ENCODE measurements at regions not wholly inside any gene's neighbourhood (a gene's known extent, or its start where the extent isn't known, plus 50 kb on each side); places are given as distances from the start of the nearest gene placed in this dataset.

DNA sequence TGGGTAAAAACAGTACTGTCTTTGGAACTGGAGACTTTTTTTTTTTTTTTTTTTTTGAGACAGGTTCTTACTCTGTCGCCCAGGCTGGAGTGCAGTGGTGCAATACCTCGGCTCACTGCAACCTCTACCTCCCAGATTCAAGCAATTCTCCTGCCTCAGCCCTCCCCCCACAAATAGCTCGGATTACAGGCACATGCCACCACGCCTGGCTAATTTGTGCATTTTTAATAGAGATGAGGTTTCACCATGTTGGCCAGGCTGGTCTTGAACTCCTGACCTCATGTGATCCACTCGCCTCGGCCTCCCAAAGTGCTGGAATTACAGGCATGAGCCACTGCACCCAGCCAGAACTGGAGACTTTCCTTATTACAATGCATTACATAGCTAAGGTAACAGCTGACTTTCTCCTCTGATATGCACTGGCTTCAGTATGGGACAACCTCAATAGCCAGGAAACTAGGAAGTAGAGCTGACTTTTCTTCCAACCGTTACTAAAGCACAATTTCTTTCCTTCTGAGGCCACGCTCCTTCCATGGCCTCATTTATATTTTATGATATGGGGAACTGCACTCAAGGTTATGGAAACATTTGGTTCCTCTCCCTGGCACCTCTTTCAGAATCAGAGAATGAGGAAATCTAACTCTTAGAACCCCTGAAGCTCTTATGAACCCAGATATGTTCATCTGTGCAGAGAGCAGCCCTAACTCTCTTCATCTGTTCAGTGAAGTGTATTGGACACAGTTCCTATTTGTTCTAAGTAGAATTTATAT lies 53.5 kb upstream of the FAM9B start:
- DNase-seq (ENCODE audit: low read depth, low spot score) = no peak

DNA sequence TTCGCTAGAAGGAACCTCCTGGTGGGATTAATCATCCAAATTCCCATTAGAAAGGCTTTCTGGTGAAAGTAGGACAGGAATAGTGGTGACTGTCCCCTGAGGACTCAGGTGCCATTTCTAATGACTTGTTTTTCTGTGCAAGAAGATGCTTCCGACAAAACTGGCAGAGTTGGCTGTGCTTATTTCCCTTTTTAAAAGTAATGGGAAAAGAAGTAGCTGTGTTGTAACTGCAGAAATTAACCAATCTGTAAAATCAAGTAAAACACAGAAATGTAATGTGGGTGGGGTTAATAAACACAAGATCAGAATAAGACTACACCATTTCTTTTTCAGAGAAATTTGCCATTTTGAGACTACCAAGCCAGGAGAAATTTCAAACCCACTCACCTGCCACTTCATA lies 55.0 kb upstream of the FAM9B start:
- DNase-seq (ENCODE audit: low read depth, low spot score) = no peak

DNA sequence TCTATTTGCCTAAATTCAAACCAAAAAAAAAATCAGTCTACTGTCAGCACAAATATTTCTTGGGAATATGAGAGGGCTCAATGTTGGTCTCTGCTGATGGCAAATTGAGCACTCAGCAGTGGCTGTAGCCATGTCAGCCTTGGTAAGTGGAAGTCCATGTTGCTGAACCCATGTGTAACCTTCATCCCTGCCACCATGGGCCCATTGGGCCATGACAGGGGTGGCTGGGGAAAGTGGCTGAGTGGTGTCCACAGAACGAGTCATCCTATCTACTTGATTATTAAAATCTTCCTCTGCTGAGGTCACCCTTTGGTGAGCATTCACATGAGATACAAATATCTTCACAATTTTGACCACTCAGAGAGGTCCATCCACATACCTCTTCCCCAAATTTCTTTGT lies 56.8 kb upstream of the FAM9B start:
- DNase-seq (ENCODE audit: low read depth, low spot score) = no peak

DNA sequence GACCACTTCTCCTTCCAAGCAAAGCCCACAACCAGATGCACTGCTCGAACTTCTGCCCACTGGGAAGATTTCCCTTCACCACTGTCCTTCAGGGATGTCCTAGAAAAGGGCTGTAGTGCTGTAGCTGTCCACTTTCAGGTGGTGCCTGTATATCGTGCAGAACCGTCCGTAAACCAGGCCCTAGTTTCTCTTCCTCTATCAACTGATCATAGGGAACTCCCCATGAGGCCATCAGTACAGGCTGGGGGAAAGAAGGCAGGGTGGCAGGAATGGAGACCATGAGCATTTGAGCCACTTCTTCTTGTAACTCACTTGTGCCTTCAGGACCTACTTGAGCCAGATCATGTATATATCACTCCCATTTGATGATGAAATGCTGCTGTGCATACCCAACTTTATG lies 57.3 kb upstream of the FAM9B start:
- DNase-seq (ENCODE audit: low read depth, low spot score) = no peak

DNA sequence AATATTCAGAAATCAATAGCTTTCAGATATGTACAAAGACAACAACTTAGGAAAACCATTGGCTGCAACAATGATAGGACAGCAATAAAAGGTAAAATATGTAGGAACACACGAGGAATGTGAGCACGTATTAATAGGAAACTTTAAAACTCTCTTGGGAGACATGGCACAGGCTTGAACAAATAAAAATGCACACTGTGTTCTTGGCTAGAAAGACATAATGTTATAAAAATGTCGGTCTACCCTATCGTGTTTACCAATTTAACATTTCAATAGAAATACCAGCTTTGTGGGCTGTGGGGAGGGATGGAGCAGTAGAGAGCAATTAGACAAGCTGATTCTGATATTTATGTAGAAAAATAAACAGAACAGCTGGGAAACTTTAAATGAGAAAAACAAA lies 69.0 kb upstream of the FAM9B start:
- no peak for DNase-seq (ENCODE audit: low read depth, low spot score)

DNA sequence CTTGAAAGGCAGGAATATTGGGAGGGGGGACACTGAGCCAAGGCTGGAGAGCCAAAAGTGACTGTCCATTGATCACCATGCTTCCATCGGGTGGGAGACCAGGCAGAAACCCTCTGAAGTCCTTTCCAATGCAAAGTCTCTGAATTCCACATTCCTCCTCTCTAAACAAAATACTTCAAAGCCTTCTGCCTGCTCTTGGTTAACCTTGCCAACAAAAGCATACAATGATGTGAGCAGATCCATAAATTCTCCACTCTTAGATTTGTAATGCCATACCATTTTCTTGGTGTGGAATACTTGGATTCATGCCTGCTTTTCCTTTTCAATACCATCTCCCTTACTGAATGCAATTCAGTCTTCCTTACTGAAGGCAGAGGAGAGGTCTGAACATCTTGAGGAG lies 74.1 kb upstream of the FAM9B start:
- DNase-seq (ENCODE audit: low read depth, low spot score) = no peak

DNA sequence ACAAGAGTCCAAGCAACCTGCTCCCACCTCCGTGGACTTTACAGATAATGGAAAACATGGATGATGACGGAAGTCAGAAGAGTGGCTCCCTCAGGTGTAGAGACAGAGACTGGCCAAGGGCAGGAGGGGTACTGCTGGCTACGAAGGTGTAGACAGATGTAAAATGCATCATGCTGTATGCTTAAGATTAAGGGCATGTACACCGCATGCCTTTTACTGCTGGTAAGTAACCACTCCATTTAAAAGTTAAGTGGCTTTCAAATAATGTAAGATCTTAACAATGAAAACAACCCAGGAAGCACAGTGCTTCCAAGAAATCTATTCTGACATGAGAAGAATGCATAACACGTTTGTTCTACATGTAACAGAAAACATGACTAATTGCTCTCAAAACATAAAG lies 76.9 kb upstream of the FAM9B start:
- no peak for DNase-seq (ENCODE audit: low read depth, low spot score)

DNA sequence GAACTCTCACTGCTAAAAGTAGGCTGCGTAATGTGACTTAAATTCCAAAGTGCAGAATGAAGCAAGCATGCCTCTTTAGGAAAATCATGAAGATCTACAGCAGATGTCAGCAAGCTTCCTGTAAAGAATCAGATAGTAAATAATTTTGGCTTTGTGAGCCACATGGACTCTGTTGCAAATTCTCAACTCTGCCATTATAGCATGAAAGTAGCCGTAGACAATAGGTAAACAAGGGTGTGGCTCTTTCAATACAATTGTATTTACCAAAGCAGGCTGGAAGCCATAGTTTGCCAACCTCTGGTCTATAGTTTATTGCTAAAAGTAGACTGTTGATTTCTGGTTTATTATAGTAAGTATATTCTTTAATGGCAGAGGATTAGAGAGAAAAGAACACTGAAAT lies 80.3 kb upstream of the FAM9B start:
- DNase-seq (ENCODE audit: low read depth, low spot score) = no peak

DNA sequence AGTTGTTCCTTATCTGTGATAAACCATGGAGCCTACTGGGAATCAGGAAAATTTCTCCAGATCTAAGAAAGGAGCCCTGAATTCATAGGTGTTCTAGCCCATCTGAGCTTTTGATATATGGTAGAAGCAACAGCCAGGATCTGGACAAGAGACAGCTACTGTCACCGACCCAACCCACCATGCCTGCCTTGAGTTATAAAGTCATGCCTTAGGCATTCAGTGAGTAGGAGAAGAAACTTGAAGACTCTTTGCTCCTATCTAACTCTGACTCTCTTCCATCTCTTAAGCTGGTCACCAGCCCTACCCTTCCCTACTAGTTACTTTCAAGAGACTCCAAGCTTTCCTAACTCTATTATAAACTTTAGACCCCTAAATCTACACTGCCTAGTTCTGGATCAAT lies 83.9 kb upstream of the FAM9B start:
- no peak for DNase-seq (ENCODE audit: low read depth, low spot score)

DNA sequence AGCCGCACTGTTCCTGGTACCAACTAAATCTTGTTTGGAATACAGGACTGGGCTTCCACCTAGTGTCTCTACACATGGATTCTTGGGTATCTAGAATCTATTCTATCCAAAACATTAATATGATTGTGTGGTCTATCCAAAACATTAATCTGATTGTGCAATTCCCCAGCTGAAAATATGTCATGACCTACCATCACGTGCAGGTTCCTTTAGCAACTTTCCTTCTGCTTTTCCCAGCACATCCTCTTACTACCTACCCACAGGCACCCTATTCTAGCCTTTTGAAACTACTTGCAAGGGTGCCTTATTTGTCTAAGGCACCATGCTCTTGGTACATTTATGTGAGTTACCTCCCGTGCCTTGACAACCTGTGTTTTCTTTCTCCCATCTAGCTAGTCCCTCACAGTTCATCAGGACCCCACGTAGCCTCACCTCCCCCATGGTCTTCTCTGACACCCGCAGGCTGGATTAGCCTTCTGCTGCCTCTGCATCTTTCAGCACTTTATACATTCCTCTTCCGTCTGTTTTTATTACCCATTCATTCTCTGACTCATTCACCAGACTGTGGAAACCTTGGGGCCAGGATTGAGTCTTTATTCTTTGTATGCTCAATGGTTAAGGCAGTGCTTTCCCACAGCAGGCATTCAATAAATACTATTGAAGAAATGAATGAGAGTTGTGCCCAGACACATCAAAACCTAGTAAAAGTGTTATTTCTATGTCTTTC lies 88.8 kb upstream of the FAM9B start:
- no peak for DNase-seq (ENCODE audit: low read depth, low spot score)

DNA sequence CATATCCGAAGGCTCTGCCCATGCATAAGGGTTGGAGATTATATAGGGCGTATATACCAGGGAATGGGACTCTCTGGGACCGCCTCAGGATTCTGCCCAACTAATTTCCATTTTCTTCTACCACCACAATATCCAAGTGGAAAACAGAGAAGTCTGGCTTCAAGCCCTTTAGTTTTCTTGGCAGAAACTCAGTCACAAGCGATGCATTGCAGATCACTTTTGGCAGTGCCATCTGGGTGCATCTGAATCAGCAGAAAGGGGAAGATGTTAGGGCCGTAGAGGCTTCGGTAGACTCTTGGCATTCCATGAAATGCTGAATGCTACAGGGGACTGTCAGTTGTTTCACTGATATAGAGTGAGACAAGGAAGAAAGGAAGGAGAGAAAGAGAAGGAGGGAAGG lies 94.1 kb upstream of the FAM9B start:
- DNase-seq (ENCODE audit: low read depth, low spot score) = no peak

DNA sequence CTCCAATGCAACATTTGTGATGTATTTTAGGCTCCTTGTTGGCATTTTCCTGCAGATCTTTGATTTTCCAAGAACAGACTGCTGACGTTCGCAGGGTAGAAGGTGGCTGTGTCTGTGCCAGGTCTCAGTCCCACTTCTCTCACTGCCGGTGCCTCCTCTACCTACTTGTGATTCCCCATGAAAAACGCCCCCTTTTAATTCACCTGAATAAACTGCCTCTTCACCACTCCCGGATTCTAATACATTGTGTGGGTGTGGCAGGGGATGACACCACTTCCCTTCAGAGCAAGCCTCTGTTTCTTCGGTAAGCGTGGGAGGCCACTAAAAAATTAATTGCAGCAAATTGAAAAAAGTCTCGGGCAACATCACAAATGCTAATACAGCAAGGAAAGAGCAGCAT lies 96.1 kb upstream of the FAM9B start:
- no peak for DNase-seq (ENCODE audit: low read depth, low spot score)

DNA sequence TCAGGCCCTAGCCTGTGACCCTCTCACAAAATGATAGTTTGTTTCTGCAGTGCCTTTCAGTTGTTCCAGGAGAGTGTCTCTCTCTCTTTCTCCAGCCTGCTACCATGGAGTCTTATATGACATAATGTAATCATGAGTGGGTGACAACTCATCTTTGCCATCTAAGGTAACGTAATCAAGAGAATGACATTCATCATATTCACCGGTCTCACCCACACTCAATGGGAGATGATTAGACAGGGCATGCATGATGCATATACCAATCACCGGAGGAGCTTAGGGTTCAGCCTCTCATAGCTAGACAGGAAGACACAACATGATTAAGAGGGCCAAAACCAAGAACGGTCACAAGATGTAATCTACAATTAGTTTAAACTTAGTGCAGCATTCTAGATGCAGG lies 97.1 kb upstream of the FAM9B start:
- DNase-seq (ENCODE audit: low read depth, low spot score) = no peak

DNA sequence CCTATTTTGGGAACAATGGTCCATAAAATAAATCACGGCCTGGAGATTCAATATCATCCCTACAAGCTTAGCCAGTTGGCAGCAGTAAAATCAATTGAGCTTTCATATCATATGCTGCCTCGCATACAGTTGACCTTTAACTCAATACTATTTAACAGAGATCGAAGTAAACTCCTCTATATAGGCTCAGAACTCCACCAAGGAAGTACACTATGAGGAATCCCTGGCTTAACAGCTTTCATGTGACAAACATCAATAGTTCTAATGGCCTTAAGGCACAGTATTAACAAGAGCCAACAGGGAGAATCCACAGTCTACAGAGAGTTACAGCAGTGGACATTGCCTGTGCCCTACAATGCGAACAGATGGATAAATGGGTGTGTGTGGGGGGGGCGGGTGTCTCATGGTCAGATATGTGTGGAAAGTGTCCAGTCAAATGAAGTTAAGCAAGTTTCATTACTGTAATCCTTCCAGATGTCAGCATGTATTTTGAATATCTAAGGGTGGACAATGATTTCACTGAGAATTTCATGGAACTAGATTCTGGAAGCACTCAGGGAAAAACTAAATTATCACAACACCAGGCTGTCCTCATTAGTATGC lies 98.2 kb upstream of the FAM9B start:
- DNase-seq (ENCODE audit: low read depth, low spot score) = no peak

DNA sequence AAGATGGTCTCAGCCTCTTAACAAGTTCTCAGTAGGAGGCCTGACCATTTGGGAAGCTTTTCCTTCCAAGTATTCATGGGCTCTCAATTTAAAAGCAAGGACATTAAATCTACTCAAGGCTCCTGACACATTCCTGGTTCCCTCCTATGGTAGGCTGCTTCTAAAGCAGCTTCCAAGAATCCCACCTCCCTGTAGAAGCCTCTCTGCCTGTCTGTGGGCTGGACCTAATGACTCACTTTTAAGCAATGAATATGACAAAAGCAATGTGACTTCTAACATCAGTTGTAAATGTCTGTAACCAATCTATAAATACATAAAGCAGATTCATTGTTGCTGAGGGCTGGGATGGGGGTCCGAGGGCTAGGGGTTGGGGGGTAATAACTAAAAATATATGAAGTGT lies 99.5 kb upstream of the FAM9B start:
- no peak for DNase-seq (ENCODE audit: low read depth, low spot score)

DNA sequence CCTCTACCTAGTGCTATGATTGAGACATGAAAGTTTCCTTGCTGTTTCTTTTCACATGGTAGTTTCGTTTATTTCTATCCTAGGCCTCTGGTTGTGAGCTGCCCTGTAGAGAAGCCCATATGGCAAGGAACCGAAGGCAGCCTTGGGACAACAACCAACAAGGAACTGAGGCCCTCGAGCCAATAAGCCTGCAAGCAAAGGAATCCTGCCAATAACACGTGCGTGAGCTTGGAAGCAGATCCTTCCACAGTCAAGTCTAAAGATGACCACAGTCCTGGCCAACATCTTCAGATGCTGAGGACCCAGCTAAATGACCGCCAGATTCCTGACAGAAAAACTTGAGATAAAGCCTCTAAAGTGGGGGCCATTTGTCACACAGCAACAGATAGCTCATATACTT lies 100.4 kb upstream of the FAM9B start:
- no peak for DNase-seq (ENCODE audit: low read depth, low spot score)

DNA sequence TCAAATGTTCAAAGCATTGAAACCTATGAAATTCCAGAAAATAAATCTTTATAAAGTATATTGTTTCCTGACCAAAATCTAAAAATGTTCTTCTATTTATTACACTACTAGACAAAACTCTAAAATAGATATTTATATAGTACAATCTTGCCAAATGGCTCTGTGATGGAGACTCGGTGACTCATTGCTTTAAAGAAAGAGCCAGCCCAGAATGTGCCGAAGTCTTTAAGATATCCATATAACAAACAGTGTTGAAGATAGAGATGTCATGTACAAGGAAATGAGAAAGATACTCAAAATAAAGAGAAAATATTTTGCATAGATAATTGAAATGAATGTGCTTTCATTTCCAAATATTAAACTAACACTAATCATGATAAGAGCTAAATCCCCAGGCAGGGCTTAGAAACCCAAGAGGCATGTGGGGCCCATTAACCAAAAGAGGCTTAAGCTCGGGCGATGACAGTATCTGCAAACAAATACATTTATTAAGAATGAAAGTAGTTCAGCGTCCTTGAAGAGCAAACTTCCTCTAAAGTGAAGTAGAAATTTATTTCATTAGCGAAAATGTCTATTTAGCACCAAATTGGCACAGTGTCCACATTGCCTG lies 102.1 kb upstream of the FAM9B start:
- no peak for DNase-seq (ENCODE audit: low read depth, low spot score)

DNA sequence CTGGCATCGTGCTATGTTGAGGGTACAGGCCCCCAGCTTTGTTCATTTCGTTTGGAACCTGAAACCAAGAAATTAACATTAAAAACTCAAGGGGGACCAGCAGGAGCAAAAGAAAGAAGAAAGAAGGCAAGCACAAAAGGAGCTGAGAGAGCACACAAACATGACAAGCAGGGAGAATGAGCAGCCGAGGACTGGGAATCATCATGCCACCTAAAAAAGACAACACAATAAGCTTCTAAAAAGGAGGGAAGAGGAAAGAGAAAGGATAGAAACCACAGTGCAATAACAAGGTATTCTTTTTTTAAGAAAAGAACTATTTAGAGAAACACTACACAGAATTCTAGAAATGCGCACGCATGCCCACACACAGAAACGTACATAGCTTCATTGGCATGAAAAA lies 103.2 kb upstream of the FAM9B start:
- no peak for DNase-seq (ENCODE audit: low read depth, low spot score)

DNA sequence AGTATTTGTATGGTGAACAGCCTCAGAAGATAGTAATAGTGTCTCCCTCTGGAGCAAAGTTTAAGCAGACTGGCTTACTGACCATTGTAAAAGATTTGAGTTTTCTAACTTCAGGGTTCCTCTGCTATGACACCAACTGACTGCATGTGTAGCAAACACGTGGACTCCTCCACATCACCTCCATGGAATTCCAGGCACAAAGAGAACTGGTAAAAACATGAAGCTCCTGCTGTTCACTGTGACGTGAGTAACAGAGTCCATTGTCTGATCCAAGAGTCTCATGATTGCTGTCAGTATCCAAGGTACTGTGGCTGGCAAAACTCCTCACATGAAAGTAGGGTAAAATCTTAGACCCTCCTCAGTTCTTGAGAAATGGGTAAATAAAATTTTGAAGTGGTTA lies 107.6 kb upstream of the FAM9B start:
- no peak for DNase-seq (ENCODE audit: low read depth, low spot score)

DNA sequence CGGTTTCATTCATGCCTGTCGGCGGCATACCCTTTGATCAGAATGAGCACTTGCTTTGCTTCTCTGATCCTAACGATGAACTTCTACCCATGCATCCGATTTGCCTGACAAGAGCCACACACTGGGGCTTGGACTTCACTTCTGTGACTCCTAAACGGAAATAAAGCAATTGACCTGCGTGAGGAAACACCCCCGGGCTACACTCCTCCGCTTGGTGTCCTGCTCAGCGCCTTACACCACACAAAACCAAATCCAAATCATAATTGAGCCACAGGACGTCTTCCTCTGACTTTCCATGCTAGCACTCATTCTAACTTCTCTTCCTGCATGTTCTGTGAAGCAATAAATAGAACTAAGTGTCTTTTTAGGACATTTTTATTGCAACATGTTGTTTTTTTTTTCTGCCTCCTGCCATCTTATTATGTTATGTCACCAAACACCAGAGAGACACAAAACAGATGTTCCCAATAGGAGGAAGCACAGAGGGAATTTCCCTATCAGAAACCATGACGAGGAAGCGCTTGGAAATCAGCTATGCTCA lies 110.8 kb upstream of the FAM9B start:
- DNase-seq (ENCODE audit: low read depth, low spot score) = no peak

DNA sequence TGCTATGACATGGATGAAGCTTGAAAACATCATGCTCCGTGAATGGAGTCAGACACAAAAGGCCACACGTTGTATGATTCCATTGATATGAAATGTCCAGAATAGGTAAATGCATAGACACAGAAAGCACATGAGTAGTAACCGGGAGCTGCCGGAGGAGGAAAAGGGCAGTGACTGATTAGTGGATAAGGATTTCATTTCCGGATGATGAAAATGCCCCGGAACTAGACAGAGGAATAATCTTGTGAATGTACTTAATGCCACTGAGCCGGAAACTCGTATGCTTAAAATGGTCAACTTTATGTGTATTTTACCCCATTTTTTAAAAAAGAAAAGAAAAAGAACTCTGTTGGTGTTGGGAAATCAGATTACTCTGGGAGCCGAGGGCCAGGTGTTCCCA lies 112.7 kb upstream of the FAM9B start:
- no peak for DNase-seq (ENCODE audit: low read depth, low spot score)

DNA sequence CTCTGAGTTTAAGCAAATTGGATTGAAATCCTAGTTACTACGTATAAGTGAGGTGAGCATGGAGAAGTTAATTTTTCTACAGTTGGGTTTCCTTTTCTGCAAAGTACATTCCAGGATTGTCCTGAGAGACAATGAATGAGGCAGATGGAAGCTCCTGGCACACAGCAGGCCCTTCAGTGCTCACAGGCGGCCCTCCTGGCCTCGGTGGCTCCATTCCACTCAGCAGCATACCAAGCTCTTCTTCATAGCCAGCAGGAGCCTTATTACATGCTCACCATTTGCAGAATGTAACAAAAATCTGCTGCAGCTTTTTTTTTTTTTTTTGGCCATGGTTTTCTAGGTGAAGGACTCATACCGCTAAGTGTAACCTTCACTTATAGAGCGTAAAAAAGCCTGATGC lies 113.2 kb upstream of the FAM9B start:
- DNase-seq (ENCODE audit: low read depth, low spot score) = no peak

Data from activated naive CD8-positive, alpha-beta T cell treated with anti-CD3 and anti-CD28 coated beads, Interleukin-2, amount 50 U/mL, for 16 hours (primary cell).